ENCODE measurements at regions not wholly inside any gene's neighbourhood (a gene's known extent, or its start where the extent isn't known, plus 50 kb on each side); places are given as distances from the start of the nearest gene placed in this dataset.

DNA sequence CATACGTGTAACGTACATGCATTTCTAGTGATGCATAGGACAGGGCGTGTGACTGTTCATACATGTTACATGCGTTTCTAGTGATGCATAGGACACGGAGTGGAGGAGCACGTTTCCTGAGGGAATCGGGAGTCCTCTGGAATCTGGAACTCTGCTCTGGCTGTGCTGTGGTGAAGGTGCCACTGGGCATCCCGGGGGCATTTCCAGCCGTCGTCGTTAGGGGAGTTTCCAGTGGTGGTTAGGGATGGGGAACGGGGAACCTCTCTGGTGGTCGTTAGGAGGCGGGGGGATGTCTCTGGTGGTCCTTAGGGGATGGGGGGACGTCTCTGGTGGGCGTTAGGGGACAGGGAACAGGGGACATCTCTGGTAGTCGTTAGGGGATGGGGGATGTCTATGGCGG, 209.6 kb upstream of the SOX1 start:
- TF ChIP-seq, protein P1, sequence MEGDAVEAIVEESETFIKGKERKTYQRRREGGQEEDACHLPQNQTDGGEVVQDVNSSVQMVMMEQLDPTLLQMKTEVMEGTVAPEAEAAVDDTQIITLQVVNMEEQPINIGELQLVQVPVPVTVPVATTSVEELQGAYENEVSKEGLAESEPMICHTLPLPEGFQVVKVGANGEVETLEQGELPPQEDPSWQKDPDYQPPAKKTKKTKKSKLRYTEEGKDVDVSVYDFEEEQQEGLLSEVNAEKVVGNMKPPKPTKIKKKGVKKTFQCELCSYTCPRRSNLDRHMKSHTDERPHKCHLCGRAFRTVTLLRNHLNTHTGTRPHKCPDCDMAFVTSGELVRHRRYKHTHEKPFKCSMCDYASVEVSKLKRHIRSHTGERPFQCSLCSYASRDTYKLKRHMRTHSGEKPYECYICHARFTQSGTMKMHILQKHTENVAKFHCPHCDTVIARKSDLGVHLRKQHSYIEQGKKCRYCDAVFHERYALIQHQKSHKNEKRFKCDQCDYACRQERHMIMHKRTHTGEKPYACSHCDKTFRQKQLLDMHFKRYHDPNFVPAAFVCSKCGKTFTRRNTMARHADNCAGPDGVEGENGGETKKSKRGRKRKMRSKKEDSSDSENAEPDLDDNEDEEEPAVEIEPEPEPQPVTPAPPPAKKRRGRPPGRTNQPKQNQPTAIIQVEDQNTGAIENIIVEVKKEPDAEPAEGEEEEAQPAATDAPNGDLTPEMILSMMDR (conservative IDR thresholded peaks at IDR 0.05), result no peak
- TF ChIP-seq ZFX (IDR thresholded peaks at IDR 0.05), result no peak

All from C4-2B (cell line).